ENCODE measurements at regions not wholly inside any gene's neighbourhood (a gene's known extent, or its start where the extent isn't known, plus 50 kb on each side); places are given as distances from the start of the nearest gene placed in this dataset.

DNA sequence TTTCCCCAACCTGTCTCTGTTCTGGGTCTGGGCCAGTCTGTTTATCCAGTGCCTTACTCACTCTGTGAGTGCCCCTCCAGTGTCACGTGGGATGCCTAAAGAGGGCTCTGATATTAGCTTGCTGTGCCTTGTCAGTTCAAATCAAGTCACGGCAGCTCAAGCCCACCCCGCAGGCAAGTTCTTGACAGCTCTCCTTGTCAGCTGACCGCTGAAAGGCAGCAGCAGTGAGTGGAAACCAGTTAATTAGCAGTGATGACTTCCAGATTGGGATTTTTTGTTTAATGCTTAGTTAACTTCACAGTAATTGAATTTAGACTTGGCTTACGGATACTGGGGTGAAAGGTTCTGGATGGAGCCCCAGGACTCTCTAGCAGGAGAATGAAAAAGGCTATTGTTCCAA lies 210.1 kb downstream of the PSAT1 start:
- DNase-seq, result no peak
- Mint-ChIP-seq H3K9me3 (no peaks in the 10 kb centered on the region), H3K4me1 (no peaks in the 10 kb centered on the region), H3K4me3 (no peak overlapping the region), H3K27ac (no peak overlapping the region), H3K27me3 (no peaks in the 10 kb centered on the region)
- no peak for ATAC-seq

DNA sequence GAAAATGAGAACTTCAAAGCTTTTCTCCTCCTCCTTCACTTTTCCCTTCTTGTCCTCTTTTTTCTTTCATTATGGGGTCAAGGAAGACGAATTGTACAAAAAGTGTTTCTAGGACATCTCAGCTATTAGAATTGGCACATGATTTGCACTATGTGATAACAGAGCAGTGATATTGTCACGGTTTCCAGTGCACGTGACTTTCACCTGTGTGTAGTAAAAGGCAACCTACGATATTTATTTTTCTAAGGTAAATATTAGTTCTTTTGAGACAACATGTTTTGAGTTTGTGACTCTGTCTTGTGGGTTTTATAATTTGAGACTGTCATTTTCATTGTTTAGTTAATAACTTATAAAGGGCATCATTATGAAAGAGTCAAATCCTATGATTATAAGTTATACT lies 213.1 kb downstream of the PSAT1 start:
- H3K4me3 Mint-ChIP-seq, result no peak overlapping the region
- no peaks in the 10 kb centered on the region for H3K27me3 Mint-ChIP-seq
- no peaks in the 10 kb centered on the region for H3K4me1 Mint-ChIP-seq
- peaks cover 0 to 5% of the 10 kb centered on the region in 2 donors for H3K9me3 Mint-ChIP-seq
- no peak for DNase-seq
- no peak overlapping the region for H3K27ac Mint-ChIP-seq
- ATAC-seq, result no peak

DNA sequence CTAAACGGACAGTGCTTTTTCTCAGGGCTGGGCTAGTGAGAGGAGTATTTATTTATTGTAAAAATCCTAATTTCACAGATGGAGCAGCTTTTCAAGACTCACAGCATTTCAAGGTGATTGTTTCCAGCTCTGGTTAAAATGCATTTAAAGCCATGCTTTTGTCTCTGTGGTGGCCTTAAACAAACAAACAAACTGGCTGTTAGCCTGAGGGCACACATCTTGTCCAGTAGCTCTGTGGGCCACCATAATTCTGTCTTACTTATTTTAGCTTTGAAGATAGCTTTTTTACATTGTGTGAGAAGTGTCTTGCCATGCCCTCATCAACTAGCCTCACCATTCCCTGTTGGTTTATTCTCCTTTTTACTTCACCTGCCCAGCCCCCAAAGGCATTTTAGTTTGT lies 218.2 kb downstream of the PSAT1 start:
- H3K27me3 Mint-ChIP-seq, result no peaks in the 10 kb centered on the region
- no peak overlapping the region for H3K4me3 Mint-ChIP-seq
- no peaks in the 10 kb centered on the region for H3K4me1 Mint-ChIP-seq
- DNase-seq, result no peak
- no peak overlapping the region for H3K27ac Mint-ChIP-seq
- ATAC-seq, result no peak
- H3K9me3 Mint-ChIP-seq, result peaks cover 9 to 28% of the 10 kb centered on the region in 2 donors

DNA sequence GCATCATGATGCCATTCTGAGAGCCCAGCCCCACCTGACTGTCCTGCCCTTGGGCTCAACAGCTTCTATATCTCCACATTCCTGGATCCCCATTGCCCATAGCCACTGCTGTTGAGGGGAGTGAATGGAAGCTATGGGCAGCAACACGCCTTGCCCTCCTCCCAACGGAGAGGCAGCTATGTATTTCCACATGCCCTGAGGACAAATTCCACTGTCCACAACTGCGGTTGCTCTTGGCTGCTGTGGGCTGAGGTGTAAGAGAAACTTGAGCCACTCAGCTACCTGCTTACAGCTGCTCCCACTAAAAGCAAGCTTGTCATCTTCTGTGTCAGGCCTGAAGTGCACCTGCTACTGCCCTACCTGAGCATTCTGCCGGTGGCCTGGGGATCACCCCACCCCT lies 222.9 kb downstream of the PSAT1 start:
- no peak overlapping the region for H3K27ac Mint-ChIP-seq
- H3K4me1 Mint-ChIP-seq, result no peaks in the 10 kb centered on the region
- H3K9me3 Mint-ChIP-seq, result peaks cover 19 to 44% of the 10 kb centered on the region in 2 donors
- H3K4me3 Mint-ChIP-seq, result no peak overlapping the region
- H3K27me3 Mint-ChIP-seq, result no peaks in the 10 kb centered on the region
- ATAC-seq (no peak), DNase-seq (no peak)

DNA sequence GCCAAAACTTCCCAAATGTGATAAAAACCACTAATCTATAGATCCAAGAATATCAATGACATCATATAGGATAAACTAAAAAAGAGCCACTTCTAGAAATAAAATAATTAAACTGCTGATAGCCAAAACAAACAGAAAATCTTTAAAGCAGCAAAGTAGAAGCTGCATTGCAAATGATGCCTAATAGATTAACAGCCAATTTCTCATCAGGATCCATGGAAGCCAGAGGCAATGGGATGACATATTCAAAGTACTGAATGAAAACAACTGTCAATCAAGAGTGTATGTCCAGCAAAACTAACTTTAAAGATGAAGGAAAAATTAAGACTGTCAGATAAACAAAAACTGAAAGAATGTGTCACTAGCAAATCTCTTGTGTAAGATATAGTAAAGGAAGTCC lies 224.8 kb downstream of the PSAT1 start:
- Mint-ChIP-seq H3K27ac (no peak overlapping the region), H3K9me3 (peaks cover 19 to 37% of the 10 kb centered on the region in 2 donors), H3K27me3 (no peaks in the 10 kb centered on the region), H3K4me3 (no peak overlapping the region), H3K4me1 (no peaks in the 10 kb centered on the region)
- ATAC-seq (no peak), DNase-seq (no peak)

DNA sequence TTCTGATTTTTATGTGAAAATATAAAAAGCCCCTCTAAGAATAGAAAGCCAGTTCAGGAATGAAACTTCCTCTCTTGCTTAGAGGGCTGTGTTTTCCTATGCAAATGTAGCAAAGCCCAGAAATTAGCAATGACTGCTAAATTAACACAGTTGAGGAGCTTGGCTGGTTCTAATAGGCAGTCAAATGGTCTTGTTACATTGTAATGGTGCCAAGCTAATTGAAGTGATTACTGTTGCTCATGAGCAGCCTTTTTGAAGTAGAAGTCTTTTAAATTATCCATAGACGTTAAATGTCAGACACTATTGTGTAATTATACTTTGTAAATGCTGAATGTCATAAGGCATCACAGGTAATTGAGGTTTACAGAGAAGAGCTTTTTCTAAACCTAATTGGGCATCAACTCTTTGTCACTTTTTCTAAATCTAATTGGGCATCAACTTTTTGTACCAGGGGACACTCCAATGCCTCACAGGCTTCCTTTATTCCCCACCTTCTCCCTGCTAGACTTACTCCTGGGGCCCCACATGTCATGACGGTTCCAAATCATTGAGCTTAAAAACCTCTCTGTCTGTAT lies 229.1 kb downstream of the PSAT1 start:
- no peak for DNase-seq
- no peak overlapping the region for H3K4me3 Mint-ChIP-seq
- no peak for ATAC-seq
- no peaks in the 10 kb centered on the region for H3K4me1 Mint-ChIP-seq
- no peak overlapping the region for H3K27ac Mint-ChIP-seq
- H3K27me3 Mint-ChIP-seq, result no peaks in the 10 kb centered on the region
- peaks cover 6 to 7% of the 10 kb centered on the region in 2 donors for H3K9me3 Mint-ChIP-seq

DNA sequence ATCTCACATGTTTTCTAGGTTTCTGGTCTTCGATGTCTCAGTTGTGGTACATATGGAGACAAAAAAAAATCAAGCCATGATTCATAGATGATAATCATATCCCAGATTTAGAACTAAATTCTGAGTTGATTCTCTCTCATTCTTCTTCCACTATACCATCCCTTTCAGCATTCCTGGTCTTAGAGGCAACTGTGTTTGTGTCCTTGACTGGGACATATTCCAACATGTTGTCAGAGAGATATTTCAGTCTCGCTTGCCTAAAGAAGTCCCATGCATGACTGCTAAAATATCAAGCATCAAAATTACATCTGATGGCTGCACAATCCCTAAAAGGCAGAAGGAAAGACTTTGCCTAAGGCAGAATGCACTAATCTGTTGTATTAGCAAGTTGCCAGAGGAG lies 236.6 kb downstream of the PSAT1 start:
- Mint-ChIP-seq H3K27ac (no peak overlapping the region), H3K27me3 (no peaks in the 10 kb centered on the region), H3K9me3 (no peaks in the 10 kb centered on the region), H3K4me1 (no peaks in the 10 kb centered on the region), H3K4me3 (no peak overlapping the region)
- no peak for DNase-seq
- no peak for ATAC-seq

DNA sequence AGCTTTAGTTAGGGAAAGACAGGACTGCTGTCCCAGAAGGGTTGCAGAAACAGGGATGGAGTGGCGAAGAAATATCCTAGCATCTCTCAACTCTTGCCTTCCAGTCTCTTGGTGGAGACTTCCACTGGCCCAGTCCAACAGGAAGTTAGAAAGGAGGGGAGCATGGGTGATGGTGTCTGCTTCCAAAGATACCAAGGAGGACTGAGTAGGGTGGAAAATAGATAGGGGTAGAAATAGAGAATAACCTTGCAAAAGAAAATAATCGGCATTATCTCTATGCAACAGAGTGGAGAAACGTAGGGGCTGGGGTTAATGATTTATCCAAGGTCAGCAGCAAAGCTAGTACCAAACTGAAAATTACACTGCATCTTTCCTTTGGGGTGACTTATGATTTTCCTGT lies 242.3 kb downstream of the PSAT1 start:
- Mint-ChIP-seq H3K27me3 (peaks cover 5% of the 10 kb centered on the region), H3K4me3 (no peak overlapping the region), H3K9me3 (no peaks in the 10 kb centered on the region), H3K4me1 (no peaks in the 10 kb centered on the region), H3K27ac (no peak overlapping the region)
- DNase-seq (no peak), ATAC-seq (no peak)

DNA sequence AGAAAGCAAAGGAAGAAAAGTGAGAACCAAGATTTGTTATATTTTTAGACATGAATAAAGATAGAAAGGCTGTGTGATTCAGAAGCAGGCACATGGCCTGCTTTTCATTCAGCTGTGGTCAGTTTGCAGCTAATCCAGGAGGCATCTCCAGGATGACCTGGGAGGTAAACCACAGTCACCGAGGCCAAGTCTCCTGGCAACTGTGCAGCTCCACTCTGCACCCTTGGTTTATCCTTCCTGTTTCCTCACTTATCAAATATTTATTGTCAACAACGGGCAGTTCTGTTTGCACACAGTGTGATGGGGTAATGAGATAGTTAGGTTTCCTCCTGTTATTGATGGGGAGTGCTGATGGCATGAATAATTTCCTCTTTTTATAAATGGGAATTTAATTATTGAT lies 243.0 kb downstream of the PSAT1 start:
- Mint-ChIP-seq H3K27me3 (peaks cover 5% of the 10 kb centered on the region), H3K4me3 (no peak overlapping the region), H3K9me3 (no peaks in the 10 kb centered on the region), H3K4me1 (no peaks in the 10 kb centered on the region), H3K27ac (no peak overlapping the region)
- DNase-seq, result no peak
- ATAC-seq, result no peak

DNA sequence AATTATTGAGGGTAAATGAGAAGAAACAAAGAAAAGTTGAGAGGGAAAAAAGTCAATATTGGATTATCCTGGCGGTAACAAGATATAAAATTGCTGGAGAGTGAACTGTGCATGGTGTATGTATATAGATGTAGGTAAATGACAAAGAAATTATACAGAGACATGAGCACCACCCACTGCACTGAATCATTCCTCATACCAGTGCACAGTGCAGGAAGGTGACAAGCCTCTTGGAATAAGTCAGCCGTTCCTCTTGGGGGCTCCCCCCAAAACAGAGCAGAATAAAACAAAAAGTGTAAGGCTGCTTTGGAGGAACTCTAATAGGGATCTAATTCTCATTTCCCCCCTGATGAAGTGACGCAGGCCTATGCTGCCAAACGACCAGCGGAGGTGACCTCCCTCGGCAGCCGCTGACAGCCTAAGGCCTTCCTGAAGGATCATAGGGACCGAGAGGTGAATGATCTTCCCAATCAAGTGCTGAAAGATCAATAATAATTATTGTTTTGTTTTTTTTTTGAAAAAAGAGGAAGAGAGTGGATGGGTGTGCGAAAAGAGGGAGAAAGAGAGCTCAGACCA lies 245.0 kb downstream of the PSAT1 start:
- Mint-ChIP-seq H3K9me3 (no peaks in the 10 kb centered on the region), H3K27ac (no peak overlapping the region), H3K4me3 (no peak overlapping the region), H3K27me3 (peaks cover 5% of the 10 kb centered on the region), H3K4me1 (no peaks in the 10 kb centered on the region)
- no peak for DNase-seq
- no peak for ATAC-seq

DNA sequence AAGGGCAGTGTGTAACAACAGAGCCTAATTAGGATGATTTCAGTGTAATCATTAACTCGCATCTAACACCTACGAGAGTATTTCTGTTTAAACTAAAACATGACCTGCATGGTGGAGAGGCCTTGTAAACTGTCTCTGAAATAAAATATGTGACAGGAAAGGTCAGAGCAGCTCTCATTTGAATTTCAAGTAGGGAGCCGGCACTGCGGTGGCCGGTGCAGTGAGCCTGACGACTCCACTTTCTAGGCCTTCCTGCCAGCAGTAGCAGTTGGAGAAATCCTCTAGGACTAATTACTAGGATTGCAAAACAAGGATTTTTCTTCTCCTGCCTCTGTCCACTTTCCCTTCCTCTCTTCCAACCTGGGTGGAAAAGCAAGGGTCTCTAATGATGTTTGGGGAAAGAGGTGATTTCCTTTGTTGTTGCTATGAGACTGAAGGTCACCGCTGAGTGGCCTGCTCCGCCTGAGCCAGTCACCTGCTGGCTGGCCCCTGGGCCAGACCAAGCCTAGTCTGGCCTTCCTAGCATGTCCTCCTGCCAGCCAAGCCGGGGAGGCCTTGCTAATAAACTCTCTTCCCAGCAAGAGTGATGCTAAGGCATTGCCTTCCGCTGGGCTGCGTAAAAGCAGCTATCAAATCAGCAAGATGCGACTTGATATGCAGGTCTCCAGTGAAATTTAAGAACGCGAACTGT lies 245.7 kb downstream of the PSAT1 start:
- no peak for DNase-seq
- Mint-ChIP-seq H3K4me1 (no peaks in the 10 kb centered on the region), H3K27me3 (peaks cover 5% of the 10 kb centered on the region), H3K4me3 (no peak overlapping the region), H3K27ac (no peak overlapping the region), H3K9me3 (no peaks in the 10 kb centered on the region)
- ATAC-seq, result no peak

DNA sequence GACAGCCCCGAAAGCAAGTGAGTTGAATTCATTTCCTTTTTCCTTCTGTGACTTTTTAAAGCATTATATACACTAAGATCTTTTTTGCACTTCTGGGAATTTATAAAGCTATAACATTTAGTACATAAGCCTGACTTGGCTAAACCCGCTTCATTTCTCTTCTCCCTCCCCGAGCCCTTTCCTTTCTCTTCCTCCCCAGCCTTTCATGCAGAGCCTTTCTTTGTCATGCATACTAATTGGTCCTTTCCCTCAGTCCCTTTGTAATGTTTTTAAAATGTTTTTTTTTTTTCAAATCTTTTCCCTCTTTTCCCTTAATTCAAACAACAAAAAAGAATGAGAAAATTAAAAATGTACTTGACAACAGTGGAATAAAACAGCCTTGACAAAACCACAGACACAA lies 246.4 kb downstream of the PSAT1 start:
- no peak overlapping the region for H3K4me3 Mint-ChIP-seq
- no peak for ATAC-seq
- H3K27me3 Mint-ChIP-seq, result peaks cover 5% of the 10 kb centered on the region
- DNase-seq, result no peak
- H3K9me3 Mint-ChIP-seq, result no peaks in the 10 kb centered on the region
- H3K4me1 Mint-ChIP-seq, result no peaks in the 10 kb centered on the region
- H3K27ac Mint-ChIP-seq, result peak overlapping the region in 1 of 2 donors; percentile 71

DNA sequence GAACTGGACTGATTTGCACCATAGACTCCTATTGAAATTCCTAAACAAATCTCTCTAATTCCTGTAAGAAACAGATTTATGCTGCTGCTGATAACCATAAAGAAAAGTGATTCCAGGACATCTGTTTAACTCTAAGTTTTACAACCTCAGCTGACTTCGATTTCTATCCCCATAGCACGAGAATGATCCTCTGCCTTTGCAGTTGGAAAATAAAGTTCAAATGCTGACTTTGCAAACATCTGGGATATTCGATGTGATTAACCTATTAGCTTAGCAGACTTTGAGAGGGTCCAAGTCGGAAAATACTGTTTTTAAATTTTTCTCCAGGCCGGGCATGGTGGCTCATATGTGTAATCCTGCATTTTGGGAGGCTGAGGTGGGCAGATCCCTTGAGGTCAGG lies 247.3 kb downstream of the PSAT1 start:
- Mint-ChIP-seq H3K4me3 (no peak overlapping the region), H3K9me3 (no peaks in the 10 kb centered on the region)

DNA sequence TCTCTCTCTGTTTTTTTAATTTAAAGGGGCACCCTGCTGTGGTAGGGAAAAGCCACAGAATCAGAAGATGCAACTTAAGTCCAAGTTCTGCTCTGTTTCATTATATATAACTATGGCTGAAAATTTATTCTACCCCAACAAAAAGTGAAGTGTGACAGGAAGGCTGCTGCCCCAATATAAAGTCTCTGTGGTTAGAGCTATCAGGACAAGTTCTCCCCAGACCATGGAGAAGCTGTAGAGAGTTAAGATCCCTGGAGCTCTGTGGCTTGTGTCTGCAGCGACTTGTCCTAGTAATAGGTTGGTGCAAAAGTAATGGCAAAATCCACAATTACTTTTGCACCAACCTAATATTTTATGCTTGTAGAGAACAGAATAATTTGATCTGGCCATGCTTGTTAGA lies 250.9 kb downstream of the PSAT1 start:
- ATAC-seq, result no peak

More for the DNA sequence above, 247.3 kb downstream of the PSAT1 start:
- DNase-seq, result no peak
- no peak for ATAC-seq
- no peak overlapping the region for H3K27ac Mint-ChIP-seq
- no peaks in the 10 kb centered on the region for H3K4me1 Mint-ChIP-seq
- peaks cover under 1% of the 10 kb centered on the region for H3K27me3 Mint-ChIP-seq

DNA sequence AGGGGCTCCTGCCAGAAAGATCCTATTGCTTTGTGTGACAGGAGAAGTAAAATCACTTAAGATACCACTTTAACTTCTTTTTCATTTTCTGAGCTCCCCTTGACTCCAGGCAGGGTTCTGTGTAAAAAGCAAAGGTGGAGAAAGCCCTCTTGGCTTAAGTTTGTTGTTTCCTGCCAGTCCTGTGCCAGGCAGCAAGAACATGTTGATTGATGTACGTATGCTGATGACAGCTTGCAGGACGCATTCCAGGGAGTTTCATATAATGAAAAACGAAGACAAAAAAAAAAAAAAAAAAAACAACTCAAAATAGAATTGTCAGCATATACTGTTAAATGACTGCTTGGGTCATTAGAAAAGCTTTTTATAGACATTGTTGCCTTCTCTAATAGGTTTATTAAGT lies 251.7 kb downstream of the PSAT1 start:
- ATAC-seq (no peak), DNase-seq (no peak)
- Mint-ChIP-seq H3K9me3 (no peaks in the 10 kb centered on the region), H3K4me3 (no peak overlapping the region), H3K4me1 (no peaks in the 10 kb centered on the region), H3K27ac (no peak overlapping the region), H3K27me3 (no peaks in the 10 kb centered on the region)

More for the DNA sequence above, 250.9 kb downstream of the PSAT1 start:
- Mint-ChIP-seq H3K4me1 (no peaks in the 10 kb centered on the region), H3K27me3 (no peaks in the 10 kb centered on the region), H3K9me3 (no peaks in the 10 kb centered on the region), H3K4me3 (no peak overlapping the region), H3K27ac (no peak overlapping the region)
- no peak for DNase-seq

DNA sequence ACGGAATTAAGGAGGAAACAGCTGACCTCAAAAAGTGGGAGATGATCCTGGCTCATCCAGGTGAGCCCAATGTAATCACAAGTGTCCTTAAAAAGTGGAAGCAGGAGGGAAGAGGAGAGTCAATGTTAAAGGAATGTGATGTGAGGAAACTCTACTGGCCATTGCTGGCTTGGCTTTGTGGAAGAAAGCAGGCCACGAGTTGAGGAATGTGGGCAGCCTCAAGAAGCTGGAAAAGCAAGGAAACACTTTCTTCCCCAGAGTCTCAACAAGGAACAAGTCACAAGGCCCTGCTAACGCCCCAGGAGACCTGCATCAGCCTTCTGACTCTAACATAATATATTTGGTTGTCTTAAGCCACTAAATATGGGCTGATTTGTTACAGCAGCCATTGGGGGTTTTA lies 252.8 kb downstream of the PSAT1 start:
- H3K27me3 Mint-ChIP-seq, result no peaks in the 10 kb centered on the region
- ATAC-seq (no peak), DNase-seq (no peak)

DNA sequence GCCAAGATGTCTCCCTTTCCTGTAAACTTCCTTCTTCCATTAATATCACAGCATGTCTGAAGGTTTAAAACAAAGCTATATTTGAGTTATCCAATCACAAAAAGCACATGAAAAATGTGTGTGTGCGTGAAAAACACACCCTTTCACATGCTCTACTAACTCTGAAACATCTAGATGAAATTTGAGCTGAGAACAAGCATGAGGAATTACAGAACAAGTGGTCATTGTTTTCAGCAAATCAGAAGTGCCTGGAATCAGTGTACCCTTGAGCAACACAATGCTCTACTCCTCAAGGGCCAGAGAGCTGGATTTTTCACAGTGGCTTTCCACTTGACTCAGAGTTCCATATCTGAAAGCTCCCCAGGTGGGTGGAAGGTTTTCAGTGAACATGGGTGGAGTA lies 255.9 kb downstream of the PSAT1 start:
- Mint-ChIP-seq H3K27me3 (no peaks in the 10 kb centered on the region), H3K9me3 (no peaks in the 10 kb centered on the region), H3K27ac (no peak overlapping the region), H3K4me3 (no peak overlapping the region), H3K4me1 (no peaks in the 10 kb centered on the region)
- DNase-seq, result no peak
- ATAC-seq, result no peak

More for the DNA sequence above, 252.8 kb downstream of the PSAT1 start:
- Mint-ChIP-seq H3K27ac (peak overlapping the region in 1 of 2 donors; percentile 84), H3K9me3 (no peaks in the 10 kb centered on the region), H3K4me1 (no peaks in the 10 kb centered on the region), H3K4me3 (no peak overlapping the region)

Measured in stimulated activated naive CD8-positive, alpha-beta T cell treated with anti-CD3 and anti-CD28 coated beads, Interleukin-15, amount 100 ng/mL, for 72 hours (primary cell).